Medulla oblongata (tissue), 1 donor: ENCODE measurements at regions not wholly inside any gene's neighbourhood (a gene's known extent, or its start where the extent isn't known, plus 50 kb on each side); places are given as distances from the start of the nearest gene placed in this dataset.
"Not testable (repeated sequence)": the region's sequence is repeated elsewhere in the genome, so short reads cannot be mapped to it uniquely, and the experiment has no call there.

Source experiments
- DNase-seq: peaks from one replicate; pipeline ENCODE4 v3.0.0-alpha.2; 2015; ENCODE audit errors: extremely low spot score

GRCh38 chr10:21057436-21057835 is 160.3 kb upstream of the NEBL start:
- DNase-seq, result no peak

- DNase-seq, result no peak
Observed at GRCh38 chr10:21056461-21056860, 159.3 kb upstream of the NEBL start.

- DNase-seq, result no peak
Observed at GRCh38 chr10:21055339-21056135, 158.4 kb upstream of the NEBL start.

DNA sequence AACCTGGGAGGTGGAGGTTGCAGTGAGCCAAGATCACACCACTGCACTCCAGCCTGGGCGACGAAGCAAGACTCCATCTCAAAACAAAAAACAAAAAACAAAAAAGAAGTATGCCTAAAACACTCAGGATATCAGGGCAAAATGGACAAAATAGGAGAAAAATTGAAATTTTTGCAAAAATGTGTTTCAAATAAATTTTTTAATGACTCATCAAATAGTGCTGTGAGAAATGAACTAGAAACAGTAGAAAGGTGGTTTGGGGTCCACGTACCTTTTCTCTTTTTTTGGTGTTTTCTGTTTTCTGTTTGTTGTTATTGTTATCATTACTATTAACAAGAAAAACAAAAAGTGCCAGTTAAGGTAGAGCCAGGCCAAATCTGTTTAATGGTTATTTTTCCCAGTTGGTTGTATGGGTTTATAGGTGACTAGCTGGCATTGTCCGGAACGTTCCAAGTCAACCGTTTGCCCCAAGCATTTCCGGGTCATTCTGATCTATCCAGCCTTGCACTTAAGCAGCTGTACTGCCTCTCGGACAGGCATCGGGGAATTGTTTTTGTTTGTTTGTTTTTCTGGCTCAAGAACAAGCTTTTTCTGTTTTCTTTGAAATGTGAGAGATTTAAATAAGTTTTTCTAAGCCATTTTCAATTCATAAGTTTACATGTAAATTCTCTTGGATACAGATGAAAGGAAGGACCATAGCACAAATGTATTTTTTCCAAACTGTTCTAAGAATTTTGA is 157.0 kb upstream of the NEBL start:
- no peak for DNase-seq

GRCh38 chr10:21052709-21053104 is 155.6 kb upstream of the NEBL start:
- DNase-seq, result no peak

DNA sequence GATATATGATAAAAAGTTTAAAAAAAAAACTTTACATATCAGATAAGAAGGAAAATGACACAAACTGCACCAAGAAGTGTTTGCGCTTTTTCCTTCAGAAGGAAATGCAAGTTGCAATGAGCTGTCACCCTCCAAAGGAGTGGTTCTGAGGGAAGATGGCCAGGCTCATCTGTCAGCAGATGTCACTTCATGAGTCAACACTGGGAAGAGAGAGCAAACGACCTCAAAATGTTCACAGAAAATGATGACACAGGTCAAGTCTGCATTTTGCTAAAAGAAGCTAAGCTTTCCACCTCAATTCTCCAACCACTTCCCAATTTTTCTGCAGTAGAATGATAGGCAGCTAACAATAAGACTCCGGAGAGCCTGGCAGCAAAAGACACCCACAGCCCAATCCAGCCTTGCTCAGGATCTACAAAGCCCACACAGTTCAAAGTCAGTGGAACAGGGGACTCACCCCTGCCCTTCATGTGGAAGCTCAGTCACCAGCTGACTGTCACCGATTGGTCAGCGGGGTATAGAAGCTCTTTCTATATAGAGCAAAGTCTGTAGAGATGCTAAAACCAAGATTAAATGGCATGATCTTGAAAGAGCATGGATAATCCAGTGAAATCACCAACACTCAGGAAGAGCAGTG is 155.1 kb upstream of the NEBL start:
- no peak for DNase-seq

DNA sequence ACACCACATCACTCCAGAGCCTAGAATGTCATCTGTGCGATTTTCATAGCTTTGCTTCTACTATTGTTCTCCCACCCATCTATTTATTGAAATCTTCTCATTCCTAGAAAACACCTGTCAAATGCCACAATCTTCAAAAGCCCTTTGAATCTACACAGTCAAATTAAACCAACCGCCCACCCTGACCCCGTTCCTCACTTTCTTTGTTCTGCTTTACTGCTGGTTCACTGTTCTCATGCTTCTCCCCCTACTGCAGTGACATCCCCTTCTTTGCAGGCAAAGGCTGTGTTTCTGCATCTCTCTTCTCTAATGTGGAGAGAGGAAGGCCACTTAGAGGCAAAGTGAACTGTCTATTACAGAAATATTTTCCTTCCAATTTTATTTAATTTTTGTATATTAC is 152.4 kb upstream of the NEBL start:
- no peak for DNase-seq

DNA sequence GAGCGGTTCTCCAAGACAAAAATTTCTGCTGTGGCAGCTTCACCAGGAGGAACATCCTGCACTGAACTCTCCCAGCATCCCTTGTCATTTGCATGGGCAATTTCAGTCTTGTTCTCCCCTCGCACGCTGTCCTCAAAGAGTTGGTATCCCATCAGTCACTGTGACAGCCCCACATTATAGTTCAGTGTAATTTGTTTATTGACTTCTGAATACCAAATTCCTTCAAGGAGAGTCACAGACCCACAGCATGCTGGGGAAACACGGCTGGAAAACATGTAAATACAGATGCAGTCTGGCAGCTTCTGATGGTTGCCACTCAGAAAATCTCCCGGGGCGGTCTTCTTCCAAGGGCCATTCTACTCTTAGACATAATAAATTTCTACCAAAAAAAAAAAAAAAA is 151.0 kb upstream of the NEBL start:
- no peak for DNase-seq

DNA sequence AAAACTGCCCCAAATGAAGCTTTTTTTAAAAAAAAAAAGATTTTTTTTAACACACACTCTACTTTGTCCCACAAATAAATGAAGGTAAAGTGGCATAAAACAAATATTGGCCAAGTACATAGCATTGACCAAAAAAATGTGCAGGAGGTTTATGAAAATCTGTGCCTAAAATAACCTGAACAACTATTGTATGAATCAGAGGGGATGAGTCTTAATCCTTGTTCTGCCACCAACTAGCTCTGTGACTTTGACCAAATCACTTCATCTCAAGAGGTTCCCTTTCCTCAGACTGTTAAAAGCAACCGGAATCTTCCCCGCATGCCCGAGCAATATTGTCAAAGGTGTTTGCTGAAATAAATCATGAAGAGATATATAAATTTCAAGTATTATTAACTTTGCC is 150.4 kb upstream of the NEBL start:
- no peak for DNase-seq

- DNase-seq, result no peak
Observed at GRCh38 chr10:21047096-21047495, 150.0 kb upstream of the NEBL start.

- DNase-seq, result no peak
Observed at GRCh38 chr10:21043044-21043443, 145.9 kb upstream of the NEBL start.

- no peak for DNase-seq
Observed at GRCh38 chr10:21042536-21042935, 145.4 kb upstream of the NEBL start.

- no peak for DNase-seq
Observed at GRCh38 chr10:21041763-21042458, 144.8 kb upstream of the NEBL start.

- no peak for DNase-seq
Observed at GRCh38 chr10:21039721-21040120, 142.6 kb upstream of the NEBL start.

DNA sequence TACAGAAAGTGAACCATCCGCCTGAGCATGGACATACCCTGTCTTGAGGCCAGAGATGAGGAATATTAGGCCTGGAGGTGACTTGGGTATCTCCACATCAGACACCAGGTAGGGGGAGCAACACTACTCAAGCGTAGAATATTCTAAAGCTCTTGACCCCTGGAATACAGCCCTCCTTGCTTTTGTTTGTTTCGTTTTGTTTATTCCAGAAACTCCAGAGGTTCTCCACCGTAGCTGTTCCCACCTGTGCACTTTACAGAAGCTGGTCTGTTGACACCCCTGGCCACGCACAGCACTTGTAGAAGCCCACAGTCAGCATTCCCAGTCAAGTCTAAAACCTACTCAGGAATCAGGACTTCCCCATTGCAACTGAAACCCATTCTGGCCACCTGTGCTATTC is 139.6 kb upstream of the NEBL start:
- no peak for DNase-seq

DNA sequence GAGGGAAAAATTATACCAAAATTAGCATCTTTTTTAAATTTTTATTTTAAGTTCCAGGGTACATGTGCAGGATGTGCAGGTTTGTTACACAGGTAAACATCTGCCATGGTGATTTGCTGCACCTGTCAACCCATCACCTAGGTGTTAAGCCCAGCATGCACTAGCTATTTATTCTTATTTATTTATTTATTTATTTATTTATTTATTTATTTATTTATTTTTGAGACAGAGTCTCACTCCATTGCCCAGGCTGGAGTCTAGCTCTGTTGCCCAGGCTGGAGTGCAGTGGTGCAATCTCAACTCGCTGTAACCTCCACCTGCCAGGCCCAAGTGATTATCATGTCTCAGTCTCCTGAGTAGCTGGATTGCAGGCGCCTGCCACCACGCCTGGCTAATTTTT is 137.7 kb upstream of the NEBL start:
- not testable (repeated sequence) for DNase-seq

GRCh38 chr10:21034241-21034640 is 137.1 kb upstream of the NEBL start:
- no peak for DNase-seq

DNA sequence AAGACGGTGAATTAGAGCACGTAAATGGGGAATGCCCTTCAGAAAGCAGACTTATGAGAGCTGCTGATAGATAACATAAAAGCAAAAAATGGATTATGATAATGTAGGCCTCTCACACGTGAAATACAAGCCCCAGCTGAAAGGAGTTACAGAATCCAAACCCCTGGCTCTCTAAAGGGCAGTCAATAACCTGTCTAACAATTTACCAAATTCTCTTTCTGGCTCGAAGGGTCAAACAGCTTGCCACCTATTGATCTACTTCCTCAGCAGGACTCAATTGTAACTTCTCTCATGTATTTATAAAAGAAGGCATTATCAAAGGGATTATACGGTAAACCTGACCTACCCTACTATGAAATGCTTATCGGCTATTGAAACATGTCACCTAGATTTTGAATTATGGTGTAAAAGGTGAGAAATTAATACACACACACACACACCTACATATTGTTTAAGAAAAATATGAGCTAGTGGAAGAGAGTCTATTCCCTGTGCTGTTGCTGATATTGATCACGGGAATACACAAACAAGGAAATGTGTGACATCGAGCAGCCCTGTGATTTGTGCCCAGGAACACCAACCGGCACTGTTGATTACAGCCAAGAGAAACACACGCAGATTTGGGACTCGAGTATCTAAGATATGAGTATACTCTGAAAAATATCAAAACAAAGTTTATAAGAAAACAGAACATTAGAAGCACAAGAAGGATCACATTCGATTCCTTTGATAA is 135.6 kb upstream of the NEBL start:
- DNase-seq, result no peak

DNA sequence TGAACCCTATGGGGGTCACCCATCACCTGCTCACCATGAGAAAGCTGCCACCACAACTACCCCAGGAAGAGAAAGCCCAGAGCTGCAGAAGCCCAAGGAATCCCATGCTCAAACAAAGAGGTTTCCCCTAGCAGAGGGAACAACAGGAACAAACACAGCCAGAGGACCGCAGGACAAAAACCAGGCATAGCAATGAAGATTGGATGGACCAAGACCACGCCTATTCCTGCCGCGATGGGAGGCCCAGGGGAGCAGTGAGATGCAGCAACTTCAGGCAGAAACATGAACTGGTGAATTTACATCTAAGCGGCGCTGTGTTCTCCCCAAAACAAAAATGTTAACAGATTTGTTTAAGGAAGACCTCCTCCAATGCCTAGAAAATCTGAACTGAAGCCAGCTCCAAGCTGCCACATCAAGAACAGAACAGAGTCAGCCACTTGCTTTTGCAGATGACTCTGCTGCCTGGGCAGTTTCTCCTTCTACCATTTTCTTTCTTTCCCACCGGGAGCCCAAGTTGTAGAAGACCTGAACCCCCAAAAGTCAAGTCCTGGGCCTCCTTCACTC is 134.2 kb upstream of the NEBL start:
- DNase-seq, result no peak

DNA sequence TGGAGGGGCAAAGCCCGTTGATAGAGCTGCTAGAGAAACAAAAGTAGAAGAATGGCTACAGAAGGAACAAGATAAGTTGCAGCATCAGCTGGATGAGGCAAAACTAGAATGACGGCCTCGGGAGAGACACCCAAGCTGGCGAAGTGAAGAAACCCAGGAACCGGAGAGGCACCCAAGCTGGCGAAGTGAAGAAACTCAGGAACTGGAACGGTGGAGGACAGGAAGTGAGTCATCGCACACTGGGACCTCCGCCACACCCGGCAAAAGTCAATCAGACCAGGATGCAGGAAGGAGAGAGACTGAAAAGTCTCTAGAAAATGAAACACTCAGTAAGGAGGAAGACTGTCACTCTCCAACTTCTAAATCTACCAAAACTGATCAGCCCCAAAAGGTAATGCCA is 133.0 kb upstream of the NEBL start:
- no peak for DNase-seq

DNA sequence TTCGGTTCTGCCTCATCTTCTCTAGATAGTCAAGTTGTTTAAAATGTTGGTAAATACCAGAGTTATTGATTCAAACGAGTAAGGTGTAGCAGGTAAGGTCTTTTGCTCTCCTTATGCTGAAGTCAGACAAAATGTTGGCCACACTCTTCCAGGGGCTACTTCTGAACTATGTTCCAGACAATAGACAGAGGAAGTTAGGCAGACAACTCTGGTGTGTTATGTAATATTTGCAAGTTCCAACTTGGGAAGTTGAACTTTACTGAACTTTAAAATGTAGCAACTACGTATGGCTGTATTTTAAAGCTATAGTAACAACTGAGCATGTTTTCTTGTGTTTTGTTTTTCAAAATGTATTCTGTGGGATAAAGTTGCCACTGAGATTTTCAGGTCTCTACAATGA is 125.7 kb upstream of the NEBL start:
- DNase-seq, result no peak
